GM18868 (cell line): ENCODE measurements at regions not wholly inside any gene's neighbourhood (a gene's known extent, or its start where the extent isn't known, plus 50 kb on each side); places are given as distances from the start of the nearest gene placed in this dataset.
"Not testable (repeated sequence)": the region's sequence is repeated elsewhere in the genome, so short reads cannot be mapped to it uniquely, and the experiment has no call there.

Source experiments
- ATAC-seq: cut with Tn5 transposase; IDR thresholded peaks from one replicate; pipeline ENCODE4 v1.9.1; 2021; ENCODE audit warnings: mild to moderate bottlenecking, moderate library complexity; ENCODE audit not compliant: unreplicated experiment

DNA sequence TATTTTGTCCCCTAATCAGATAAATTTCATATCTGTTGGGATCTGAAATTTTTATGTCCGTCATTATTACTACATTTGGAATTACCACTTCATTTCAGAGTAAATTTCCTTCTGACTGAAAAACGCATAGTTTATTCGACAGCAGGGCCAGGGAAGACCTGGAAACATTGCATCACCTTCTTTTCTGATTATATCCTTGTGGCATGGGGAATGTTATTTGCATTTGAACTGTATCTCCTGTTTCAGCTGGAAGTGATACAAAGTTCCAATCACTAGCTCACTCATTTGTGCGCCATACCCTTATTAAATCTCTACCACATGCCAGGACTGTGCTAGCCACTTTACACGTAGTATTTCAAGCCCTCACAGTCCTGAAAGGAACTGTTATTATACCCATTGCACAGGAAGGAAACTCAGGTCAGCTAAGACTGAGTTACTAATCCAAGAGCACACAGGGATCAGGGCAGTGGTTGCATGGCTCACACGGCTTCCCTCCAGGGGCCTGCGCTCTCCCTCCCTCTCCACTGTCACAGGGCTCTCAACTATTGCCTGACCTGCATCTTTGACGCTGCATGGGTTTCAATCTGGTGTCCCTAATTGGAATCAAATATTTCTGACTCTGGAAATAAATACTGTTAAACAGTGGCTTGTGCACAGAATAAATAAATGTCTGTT, 84.4 kb upstream of the NANOS1 start:
- ATAC-seq: no peak

DNA sequence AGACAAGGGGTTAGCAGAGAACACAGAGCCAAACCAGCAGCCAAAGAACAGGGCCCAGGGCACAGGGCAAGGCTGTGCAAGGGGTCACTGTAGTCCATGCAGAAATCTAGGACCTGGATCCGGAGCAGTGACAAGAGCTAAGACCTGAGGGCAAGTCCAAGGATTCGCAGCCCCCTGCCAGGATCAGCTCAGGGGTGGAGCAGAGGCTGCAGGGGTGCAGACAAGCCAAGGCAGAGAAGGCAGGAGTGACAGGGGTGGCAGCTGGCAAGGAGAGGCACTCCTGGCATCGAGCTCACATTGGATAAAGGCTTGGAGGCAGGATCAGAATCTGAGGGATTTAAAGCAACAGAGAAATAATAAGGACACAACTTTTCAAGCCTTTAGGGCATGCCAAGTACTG, 80.7 kb upstream of the NANOS1 start:
- ATAC-seq: no peak

DNA sequence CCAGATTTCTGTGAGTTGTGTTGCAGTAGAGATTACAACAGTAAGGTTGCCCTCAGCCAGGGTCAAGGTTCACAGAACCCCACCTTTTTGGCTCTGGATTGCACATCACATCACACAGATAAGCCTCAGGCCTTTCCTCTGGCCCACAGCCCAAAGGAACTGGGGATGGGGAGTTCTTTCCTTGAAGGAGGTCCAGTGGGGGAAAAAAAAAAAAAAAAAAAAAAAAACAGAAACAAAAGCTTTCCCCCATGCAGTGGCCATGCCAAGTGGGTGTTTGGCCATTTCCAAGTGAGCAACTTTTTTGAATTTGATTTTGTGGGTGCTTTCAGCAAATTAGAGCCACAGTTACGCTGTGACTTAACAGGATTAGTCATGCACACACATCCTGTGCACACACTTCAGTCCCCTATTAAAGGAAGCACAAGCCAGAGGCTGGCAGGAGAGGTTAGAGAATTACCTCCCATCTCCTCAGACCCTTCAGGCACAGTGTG, 79.3 kb upstream of the NANOS1 start:
- no peak for ATAC-seq

DNA sequence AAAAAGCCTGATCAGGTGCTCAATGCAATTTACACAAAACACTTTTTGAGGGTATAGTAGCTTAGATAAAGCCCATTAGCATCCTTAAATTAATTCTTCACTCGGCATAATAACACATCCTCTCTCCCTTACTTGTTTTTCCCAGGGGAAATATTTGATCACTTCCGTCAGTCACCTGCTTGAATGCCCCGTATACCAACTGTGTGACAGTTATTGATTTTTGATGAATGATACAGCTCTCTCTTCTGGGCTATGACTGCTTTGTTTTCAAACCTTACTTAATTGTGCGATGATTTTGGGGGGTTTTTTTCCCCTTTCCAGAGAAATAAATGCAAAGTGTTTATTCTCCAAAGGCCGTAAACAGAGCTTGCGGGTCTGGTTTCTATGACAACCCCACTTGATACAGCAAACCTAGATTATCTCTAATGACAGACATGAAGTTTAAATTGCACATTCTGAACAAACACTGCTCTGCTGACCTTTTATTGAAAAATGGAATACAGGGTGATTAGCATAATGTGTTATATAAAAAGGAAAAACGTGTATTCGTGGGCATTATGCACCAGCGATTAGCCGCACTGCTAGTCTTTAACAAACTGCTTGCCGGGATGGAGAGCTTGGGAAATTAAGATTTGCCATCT, 78.4 kb upstream of the NANOS1 start:
- no peak for ATAC-seq

DNA sequence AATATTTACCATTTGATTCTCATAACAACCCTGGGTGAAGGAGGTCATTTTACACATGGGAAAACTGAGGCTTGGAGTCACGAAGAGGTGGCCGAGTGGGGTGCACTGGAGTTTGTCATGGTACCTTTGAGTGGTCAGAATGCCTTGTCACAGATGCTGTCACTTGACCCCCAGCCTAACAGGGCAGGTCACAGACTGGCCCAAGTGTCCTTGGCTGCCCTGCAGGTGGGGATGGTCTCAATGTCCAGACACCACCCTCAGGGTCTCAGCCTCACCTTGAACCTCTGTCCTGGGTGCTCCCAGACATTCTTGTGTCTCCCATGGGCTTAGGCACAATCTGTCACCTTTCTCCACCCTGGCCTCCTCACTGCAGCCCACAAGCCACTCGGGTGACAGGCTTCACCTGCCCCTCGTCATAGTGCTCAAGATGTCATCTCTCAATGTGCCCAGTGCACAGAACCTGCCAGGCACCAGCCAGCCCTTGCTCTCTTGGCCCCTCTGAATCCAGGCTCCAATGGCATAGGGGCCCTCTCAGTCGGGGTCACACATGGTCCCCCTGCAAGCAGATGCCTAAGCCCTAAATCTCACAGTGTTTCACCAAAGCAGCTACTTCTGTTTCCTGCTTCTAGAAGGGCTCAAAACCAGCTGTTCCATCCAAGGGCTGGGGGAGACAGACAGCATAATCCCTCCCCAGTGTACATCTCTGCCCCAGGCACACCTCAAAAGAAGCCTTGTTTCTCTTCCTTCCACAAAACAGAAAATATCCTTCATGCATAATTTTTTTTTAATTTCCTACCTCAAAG, 76.8 kb upstream of the NANOS1 start:
- ATAC-seq: no peak

DNA sequence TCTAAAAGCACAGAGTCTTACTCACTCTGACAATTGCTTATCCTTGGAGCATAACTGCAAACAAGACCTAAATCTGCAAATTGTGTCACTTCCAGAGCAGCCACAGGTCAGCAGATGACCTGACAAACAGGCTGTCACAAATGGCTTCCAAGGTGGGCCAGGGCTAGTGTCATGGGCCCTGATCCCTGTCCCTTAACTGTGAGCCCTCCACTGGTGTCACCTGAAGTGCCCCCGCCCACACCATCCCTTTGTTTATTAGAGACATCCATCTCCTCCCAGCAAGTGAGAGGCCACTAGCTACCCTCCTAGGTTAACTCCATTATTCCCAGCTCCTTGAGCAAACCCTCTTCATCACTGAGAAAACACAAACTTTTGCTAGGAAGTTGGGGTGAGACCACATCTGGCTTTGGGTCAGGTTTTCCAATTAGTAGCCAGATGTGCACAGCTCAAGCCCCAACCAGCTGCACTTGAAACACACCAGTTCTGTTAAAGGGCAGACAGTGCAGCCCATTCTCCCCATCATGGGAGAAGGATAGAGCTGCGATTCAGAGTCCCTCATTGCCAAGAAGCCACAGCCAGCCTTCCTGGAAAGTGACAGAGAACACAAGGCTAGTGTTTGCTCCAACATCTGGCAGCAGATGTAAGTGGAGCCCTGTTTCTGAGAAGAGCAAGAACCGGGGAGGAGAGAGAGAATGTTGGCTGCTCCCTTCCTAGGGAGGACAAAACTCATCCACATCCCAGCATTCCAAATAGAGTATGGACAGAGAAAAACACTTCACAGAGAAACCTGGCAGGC, 75.7 kb upstream of the NANOS1 start:
- ATAC-seq: no peak

DNA sequence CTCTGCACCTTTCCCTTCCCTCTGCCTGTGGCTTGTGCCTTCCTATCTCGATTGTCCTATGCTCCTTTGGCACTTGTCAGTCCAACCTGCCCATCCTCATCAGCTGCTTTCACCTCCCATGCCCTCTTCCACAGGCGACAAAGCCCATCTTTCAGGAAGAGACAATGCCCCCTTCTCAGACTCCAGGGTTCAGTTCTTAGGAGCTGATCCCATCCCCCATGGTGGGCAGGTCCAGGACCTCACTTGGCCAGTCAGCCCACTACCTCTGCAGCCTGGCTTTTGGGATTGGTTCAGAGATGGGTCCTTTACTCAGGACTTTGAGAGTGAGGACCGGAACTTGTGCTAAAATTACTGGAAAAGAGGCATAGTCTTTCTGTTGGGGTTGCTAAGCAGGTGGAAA, 74.0 kb upstream of the NANOS1 start:
- no peak for ATAC-seq

DNA sequence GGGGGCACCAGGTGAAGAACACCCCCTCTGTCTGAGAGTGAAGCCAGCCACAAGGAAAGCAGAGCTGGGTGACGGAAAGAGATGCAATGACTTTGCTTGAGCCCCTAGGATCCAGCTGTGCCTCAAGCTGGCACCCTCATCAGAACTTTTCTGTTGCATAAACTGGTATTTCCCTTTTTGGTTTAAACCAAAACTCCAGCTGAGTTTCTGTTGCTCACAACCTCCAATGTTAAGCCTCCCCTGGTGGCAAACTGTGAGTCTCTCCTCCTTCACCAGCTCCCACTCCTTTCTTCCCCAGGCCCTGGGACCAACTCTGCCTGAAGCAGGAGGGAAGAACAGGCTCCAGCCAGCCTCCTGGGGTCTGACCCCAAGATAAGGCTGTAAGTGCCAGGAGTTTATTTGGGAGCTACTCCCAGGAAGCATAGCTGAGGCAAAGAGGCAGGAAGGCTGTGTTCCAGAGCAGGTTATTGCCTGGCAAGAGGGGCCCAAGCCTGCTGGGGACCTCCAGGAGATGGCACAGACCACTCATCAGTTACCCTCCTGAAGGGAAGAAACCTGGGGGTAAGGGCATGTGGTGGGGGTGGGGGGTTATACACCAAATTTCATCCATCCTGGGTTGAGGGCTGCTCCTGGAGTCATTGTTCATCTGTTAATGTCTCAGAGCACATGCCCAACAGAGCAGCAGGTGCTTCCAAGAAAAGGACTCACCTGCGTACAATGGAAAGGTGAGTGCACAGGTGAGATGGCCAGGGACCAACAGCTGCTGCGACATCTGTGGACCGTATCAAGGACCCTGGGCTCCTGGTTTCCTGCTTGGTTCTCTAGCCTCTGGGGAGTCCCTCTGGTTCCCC, 73.3 kb upstream of the NANOS1 start:
- no peak for ATAC-seq

DNA sequence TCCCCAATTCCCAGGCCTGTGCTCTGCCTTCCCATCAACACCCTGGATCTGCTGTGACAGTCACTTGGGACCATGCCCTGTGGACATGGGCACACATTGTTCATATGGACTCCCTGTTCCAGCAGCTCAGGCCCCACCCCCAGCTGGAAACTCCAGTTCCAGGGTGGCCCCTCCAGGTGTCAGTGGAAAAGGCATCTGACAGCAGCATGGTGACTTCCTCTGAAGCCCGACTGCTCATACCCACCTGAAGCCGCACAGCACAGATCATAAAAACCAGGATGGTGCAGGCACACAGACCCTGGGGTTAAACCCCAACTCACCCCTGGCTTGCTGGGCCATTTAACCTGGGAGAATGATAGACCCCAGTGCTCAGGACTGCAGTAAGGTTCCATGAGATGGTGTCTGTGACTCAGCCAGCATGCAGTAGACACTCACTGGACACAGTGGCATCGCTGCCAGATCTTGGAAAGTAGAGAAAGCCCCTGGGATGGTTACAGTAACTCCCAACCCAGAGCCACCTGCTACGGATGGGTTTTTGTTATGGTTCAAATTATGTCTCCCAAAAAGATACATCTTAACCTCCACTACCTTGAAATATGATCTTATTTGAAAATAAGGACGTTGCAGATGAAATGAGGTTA, 72.6 kb upstream of the NANOS1 start:
- ATAC-seq: no peak

DNA sequence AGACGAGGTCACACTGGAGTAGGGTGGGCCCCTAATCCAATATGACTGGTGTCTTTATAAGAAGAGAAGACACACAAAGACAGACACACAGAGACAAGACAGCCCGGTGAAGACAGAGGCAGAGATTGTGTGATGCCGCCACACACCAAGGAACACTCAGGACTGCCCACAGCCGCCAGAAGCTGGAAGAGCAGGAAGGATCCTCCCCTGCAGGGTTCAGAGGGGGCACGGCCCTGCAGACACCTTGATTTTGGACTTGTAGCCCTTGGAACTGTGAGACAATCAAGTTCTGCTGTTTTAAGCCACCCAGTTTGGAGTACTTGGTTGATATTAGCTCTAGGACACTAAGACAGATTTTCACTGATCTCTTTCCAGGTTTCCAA, 72.1 kb upstream of the NANOS1 start:
- no peak for ATAC-seq

DNA sequence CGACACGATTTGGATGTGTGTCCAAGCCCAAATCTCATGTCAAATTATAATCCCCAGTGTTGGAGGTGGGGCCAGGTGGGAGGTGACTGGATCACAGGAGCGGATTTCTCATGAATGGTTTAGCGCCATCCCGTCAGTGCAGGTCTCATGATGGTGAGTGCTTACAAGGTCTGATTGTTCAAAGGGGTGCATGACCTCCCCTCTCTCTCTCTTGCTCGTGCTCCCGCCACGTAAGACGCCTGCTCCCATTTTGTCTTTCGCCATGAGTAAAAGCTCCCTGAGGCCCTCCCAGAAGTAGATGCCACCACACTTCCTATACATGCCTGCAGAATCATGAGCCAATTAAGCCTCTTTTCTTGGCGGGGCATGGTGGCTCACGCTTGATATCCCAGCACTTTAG, 71.5 kb upstream of the NANOS1 start:
- no peak for ATAC-seq

DNA sequence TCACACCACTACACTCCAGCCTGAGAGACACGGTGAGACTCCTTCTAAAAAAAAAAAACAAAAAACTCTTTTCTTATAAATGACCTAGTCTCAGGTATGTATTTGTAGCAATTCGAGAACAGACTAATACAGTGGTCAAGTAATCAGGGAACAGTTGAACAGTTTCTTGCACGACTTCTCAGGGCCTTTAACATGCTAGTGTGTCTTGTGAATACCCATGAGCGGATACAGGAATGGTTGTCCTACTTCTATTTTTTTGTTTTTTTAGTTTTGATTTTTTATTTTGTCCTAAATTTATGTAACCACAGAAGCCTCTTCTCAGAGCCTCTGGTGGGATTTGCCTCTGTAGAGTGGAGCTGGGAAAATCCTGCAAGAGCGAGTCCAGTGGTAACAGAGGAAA, 71.0 kb upstream of the NANOS1 start:
- ATAC-seq: no peak

DNA sequence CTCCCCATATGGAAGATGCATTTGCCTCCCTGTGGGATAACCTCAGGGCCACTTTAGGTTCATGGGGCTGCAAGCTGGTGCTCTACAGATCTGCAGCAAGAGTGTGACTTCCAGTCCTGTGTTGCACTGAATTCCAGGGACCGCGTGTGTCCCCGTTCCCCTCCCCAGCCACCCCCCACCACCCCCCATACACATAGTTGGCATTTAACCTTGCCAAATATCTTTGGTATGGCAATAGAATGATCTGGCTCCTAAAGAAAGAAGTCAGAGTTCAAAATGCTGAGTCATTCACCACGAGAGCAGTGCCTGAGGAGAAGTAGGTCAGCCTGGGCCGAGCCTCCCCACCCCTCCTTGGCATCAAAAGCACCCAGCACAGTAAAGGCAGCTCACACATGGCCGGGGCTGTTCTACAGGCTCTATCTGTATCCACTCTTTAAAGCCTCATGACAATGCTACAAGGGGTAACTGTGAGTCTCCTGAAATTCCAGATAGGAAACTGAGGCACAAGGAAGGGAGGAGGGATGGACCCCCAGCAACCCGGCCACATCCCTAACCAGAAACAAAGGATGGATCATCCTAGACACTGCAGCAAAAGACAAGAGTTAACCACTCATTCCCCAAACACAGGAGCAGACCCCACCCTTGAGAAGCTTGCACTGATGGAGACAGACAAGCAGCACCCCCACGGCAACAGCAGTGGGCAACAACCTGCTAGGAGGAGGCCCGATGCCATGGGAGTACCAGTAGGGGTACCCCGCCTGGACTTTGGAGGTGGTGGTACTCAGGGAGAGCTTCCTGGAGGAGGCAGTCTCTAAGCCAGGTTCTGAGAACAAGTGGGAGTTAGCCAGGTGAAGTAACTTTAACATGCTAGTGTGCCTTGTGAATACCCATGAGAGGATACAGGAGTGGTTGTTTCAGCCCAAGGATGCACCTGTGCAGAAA, 70.3 kb upstream of the NANOS1 start:
- ATAC-seq: no peak

DNA sequence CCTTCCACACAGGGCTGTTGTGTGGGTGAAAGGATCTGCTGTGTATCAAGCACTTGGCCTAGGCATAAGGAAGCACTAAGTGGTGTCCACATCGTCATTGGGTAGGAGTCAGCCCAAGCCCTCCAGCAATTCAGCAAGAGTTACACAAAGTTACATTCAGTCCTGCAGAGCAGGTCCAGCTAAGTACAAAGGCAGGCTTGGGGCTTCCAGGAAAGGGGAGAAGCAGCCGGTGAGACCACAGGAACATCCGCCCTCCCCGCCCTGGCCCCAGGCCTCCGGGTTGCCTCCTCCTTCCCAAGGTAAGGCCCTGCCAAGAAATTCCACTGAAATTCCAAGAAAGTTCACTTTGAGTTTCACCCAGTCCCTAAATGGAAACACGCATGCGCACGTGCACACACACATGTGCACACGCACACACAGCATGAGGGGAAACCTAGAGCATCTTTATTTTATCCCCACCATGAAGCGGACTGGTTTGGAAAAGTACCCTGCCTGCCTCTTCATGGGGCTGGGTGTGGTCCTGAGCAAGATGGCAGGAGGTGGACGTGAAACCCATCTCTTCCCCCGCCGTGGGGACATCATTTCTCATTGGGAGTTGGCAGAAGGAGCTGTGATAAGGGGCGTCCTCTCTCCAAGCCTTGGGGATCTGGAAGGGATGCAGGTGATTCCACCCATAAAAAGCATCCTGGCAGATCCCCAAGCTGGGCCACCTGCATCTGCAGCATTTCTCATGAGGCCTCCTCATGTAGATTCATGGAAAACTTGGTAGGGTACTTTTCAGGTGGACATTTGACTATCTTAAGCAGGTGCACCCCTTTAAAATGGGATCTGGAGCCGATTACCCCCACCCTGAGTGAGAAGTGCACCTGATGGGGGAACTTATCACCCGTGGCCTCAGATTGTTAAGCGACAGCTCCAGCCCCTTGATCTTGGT, 69.1 kb upstream of the NANOS1 start:
- ATAC-seq: no peak

DNA sequence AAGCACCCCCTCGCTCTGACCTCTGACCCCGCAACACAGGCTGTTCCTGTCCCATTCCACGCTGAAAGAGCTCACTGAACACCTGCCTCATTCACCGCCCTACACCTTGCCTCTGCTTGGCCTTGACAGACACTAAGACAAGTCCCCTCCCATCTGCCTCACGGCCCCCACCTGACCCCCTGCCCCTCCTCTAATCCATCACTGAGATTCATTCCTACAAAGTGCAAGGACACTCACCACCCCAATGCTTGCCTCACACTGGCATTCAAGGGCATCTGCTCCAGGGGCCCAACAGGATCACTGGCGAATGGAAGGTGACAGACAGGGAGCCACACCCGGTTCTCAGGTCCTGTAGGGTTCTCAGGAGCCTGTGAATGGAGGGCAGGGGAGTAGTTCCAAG, 68.1 kb upstream of the NANOS1 start:
- no peak for ATAC-seq

DNA sequence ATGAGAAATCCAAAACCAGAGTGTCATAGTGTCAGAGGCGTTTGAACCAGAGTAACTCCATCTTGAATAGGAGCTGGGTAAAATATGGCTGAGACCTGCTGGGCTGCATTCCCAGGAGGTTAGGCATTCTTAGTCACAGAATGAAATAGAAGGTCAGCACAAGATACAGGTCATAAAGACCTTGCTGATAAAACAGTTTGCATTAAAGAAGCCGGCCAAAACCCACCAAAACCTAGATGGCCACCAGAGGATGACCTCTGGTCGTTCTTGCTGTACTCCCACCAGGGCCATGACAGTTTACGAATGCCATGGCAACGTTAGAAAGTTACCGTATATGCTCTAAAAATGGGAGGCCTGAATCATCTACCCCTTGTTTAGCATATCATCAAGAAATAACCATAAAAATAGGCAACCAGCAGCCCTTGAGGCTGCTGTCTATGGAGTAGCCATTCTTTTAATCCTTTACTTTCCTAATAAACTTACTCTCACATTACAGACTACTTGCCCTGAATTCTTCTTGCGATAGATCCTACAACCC, 67.1 kb upstream of the NANOS1 start:
- not testable (repeated sequence) for ATAC-seq

DNA sequence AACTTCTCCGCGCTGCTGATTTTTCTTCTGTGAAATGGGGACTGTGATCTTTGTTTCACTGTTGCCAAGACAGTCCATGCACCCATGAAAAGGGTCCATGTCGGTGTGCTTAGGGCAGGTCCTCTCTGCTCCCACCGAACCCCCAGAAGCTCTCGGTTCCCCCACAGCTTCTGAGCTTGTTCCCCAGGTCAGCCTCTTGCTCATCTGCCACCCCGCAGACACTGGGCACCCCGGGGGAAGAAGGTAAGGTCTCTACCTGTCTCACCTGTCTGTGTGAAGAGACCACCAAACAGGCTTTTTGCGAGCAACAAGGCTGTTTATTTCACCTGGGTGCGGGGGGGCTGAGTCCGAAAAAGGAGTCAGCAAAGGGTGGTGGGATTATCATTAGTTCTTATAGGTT, 66.2 kb upstream of the NANOS1 start:
- no peak for ATAC-seq
